Fibroblast of peridontal ligament (primary cell): ENCODE measurements at regions not wholly inside any gene's neighbourhood (a gene's known extent, or its start where the extent isn't known, plus 50 kb on each side); places are given as distances from the start of the nearest gene placed in this dataset.

ENCODE experiments used
- DNase-seq: peaks from one replicate; pipeline ENCODE4 v3.0.0-alpha.2; 2010; ENCODE audit errors: extremely low read depth

DNA sequence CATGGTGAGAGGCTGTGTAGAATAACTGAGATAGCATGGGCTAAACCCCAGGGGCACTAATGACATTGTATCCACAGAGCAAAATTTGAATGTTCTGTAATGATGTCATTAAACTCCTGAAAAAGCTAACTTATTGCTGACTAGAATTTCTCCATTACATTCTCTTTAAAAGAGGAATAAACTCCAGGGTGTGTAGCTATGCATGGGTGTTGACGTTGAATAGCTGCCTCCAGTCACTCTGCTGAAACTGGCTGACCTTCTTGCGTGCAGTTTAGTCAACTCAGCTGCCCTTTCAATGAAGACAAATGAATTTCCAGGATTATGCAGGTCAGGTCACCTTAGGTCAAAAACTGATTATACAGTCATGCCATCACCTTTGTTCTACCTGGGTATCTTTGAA, 617.5 kb upstream of the WWC1 start:
- DNase-seq: no peak

DNA sequence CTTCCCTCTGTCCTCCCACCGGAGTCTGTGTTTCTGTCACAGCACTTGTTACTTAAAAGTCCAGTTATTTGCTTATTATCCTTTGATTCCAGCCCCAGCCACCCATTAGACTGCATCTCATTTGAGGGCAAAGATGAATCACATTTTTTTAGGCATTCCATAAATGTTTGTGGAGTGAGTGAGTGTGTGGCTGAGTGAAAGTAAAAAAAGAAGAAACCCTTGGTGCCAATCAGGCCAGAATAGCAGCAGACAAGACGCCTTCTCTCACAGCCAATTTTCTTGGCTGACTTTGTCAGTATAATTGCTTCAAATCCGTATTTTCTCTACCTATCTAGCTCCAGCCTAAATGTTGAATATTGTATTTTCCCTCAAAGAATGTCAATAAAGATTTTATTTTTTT, 613.0 kb upstream of the WWC1 start:
- DNase-seq: no peak

DNA sequence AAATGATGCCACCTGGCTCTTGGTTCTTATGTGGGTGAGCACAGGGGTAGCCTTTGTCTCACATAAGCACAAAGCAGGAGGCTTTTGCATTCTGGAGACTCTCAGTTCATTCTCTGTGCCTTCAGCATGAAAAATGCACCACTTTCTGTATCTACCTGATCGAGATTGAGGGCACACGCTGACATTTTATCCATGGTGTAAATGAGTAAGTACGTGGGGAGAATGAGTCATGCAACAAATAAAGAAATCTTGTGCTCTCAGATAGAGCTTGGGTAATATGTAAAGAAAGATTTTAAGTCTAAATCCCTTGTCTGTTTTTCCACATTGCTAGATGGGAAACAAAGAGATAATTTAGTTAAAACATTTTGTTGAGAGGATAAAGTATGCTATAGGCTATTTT, 607.2 kb upstream of the WWC1 start:
- DNase-seq: no peak

DNA sequence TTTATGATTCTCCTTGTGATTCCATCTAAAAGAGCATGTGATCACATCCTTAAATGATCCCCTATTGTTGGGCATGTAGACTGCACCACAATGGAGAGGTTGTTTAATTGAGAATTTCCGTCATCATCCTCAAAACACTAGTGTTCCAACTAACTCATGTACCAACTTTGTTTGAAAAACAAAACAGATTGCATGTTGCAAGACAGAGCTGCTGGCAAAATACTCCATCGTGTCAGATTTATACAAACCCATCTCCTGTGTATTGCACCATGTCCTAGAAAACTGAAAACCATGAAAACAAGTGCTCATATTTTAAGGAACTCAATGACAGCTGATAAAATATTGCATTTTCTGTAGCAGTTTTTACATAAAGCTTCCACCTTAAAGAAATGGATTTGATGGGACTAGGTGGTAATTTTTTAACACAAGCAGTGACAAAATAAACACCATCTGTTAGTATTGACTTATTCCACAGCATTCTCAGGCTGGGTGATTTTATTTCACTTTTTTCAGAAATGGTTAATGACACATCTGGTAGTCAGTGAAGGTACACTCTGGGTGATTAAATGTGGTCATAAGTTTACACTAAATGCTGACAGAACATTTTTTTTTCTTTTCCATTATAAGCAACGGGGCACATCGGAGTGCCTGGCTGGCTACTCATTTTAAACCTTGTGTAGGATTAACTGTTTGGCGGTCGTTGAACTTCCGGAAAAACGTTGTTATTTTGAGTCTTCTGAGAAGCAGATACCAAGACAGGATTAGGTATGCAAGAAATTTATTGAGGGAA, 602.9 kb upstream of the WWC1 start:
- DNase-seq: peak; percentile 56

DNA sequence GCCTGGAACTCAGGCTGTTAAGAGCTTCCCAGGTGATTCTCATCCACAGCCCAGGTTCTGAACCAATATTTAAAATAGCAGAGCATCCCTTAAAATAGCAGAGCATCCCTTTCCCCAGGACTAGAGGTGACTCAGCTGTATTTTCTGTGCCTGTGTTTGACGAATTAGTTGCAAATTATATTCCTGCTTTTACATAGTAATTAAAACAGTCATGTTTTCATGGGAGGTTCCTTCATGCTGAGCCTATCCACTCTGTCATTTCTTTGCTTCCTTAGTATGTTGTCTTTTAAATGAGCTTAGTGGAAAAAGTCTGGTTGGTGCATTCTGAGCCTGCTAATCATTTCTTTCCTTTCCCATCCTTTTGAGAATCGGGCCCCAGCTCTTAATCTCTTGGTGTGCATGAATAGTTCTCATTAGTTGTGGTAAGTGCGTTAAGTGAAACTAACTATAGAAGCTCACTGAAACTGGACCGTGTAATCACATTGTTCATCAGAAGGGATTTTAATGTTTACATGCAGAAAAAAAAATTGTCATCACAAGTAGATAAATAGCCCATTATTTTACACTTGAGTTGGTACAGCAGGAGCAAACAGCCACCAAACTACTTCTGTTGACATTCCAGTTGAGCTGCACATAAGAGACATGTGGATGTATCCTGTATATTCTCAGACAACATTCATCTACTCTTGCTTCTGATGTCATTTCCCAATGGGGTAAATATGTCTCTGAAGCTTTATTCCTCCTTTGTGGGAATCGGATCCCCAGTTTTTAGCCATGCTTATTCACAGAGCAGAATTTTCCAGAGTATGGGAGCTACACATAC, 596.9 kb upstream of the WWC1 start:
- DNase-seq: no peak

DNA sequence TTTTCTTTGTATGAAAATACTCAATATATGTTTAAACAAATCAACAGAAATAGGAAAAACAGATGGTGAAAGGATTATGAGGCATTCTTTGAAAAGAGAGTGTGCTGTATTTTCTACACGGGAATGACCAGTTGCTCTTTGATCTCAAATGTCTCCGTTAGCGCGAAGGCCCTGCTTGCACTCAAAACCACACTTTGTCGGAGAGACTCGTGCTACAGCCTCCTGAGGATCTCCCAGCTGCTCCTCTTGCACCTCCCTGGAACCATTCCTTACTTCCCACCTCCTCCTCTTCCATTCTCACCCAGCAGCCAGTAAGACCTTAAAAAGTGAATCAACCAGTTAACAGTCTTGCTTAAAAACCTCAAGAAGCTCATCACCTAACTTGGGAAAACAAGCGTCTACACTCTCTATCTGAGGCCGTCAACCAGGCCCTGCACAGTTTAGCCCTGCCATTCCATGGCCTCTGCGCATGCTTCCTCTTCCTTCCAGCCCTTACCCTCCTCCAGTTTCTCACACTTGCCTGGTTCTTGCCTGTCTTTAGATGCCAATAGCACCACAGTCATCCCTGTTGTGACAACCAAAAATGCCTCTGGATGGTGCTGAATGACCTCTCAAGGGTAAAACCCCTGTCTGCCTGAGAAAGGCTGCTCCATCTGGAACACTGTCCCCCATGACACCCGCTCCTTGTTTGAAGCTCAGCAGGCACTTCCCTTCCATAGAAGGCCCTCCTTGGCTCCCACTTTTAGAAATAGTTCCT, 594.7 kb upstream of the WWC1 start:
- no peak for DNase-seq

DNA sequence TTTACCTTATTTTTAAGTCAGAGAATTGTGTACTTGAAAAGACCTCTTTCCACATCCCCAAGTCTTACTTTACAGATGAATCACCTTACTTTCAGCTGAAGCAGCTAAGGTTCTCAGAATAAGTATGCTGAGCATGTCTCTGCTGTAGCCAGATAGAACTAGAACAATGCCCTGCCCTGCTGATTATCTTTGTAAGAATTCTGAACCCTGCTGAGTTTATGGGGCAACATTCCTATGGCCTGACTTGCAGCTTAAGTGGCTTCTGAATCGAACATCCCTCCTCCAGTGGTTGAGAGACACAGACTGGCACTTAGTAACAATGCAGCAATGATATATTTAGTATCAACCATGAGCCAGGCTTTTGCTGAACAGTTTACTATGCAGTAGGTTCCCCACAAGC, 592.0 kb upstream of the WWC1 start:
- DNase-seq: peak; percentile 98

DNA sequence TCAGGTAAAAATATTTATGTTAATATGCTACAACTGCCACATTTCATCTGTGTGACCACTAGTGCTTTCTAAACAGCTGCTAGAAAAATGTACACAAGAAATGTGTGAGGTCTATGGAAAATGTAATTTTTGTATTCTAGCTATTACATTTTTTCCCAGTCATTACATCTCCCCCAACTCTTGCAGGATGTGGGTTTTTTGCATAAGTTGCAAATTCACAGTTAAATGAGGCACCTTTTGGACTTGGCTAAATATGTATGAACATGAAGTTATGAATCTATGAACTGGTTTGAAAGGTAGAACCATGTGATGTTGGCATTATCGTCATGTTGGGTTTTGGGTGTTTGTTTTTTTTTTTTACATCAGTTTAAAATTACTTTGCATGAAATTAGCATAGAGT, 590.4 kb upstream of the WWC1 start:
- DNase-seq: no peak

DNA sequence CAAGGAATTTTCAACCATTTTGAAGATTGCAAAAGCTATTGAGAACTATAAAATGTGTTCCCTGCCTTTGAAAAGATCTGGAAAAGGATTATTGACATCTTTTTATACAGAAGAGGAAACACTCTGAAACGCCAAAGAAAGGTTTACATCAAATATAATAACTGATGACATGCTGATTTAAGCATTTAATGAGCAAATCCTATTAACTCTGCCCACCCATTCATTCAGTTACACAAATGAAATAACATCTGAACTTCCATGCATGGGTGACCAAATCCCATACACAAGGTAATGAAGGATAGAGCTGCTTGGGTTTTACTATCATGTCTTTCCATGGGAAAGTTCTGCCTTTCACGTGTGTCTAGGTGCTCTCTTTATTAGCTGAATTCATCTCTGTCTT, 589.4 kb upstream of the WWC1 start:
- no peak for DNase-seq

DNA sequence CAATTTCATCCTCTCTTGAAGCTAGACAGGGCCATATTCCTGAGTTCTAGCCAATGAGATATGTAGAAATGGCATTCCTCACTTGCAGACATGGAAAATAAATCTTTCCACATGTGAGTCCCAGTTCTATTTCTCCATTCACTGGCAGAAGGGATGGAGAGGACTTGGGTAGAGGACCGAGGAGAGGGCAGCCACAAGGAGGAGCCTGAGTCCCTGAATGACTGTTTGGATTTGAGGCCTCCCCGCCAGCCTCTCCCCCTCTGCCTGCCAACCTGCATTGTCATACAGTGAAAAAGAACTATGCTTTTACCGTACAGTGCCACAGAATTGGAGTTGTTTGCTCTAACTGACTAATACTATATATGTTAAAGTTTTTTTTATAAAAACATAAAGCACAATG, 583.0 kb upstream of the WWC1 start:
- DNase-seq: no peak

DNA sequence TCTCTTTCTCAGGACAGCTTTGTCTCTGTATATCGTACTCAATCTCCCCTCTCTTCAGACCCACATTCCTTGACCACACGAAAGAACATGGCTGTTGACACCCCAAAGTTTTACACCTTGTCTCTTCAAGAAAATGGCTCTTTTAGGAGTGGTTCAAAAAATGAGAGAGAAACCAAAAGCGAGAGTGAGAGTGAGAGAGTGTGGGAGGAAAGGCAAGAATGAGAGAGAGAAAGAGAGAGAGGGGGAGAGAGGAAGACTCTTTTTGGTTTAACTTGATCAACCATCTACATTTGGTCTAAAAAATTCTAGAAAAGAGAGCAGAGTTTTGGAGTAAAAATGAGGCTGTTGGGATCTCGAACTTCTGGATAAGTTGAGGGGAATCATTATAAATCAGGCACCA, 581.8 kb upstream of the WWC1 start:
- no peak for DNase-seq

DNA sequence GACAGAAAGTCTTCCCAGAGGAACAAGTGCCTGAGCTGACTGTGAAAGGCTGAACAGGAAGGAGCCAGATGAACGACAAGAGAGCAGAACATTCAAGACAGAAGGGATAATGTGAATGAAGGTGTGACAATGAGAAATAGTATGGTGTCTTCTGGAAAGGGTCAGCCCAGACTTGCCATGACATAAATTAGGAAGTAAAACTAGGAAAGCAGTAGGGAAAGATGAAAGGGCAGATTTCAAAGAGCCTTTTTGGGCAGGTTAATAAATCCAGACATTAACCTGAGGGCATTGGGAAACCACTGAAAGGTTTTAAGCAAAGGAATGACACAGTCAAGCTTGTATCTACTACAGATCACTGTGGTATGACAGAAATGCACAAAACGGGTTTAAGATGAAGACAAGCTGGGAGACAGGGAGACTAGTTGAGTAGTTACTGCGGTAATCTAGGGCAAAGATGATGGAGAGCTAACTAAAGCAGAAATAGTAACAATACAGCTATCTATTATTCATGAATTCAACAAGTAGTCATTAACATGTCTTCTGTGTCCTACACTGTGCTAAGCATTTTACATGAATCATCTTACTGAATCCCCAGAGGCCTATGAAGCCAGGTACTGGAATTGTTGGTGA, 580.9 kb upstream of the WWC1 start:
- DNase-seq: no peak

DNA sequence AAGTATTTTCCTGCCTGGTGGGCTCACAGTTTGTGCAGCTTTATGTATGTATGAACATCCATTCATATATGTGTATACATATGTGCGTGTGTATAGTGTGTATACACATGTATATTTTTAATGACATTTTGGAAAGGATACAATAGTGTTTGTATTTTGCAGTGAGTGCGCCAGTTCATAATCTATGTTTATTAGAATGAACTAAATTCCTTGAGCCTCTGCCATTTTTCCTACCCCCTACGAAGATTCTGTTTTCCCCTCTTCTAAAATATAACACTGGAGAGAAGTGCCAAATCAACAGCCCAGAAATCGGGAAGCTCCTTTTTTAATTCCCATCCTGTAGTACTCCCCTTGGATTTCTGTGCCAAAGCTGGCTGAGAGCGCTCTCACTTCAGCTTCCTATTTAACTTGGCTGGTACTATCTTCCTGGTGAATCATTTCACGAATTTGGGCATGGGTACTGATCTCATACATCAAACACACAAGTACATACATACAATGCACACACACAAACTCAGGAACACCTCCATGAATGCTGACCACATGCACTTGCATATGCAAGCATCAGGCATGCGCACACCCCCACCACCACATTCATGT, 578.4 kb upstream of the WWC1 start:
- no peak for DNase-seq

DNA sequence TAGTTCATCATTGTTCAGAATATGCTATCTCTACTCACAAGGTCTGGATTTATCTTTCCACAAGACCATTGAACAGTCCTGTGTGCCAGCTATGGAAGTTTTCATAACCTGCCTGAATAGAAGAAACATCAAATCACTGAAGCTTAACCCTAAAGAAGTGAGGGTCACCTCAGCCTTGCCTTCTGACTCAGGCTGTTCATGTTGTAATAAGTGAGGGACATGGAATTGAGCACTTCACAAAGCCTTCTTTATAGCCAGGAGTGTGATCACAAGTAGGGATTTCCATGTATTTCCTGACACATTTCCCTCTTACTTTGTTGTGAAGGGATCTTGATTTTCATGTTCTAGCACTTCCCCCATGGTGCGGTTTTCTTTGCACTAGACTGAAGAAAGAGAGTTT, 577.5 kb upstream of the WWC1 start:
- DNase-seq: no peak

DNA sequence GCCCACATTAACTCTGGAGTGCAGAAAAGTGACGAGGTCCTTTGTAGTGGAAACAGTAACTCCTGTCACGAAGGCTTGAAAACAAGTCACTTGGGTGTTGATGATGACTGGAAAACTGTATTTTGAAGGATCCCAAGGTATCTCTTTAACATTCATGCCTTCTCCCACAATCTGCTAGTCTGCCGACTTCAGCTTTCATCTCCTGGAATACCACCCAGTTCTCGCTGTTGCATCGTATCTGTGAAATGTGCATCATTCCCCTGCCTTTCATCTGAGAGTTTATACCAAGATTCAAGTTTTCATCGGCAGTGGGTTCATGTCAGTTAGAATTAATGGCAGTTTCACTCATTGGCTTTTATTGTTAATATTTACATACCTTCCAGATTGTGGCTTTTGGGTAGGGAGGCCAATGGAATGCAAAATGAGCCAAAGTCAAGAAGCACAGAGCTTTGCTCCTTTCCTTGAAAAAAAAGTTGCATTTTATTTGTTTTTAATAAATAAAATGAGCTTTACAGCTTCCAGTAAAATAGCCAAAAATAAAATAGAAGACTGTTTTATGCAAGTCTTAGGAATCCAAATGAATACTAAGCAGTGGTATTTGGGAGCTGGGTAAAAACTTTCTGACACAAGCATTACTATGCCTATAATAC, 575.2 kb upstream of the WWC1 start:
- DNase-seq: peak; percentile 57

DNA sequence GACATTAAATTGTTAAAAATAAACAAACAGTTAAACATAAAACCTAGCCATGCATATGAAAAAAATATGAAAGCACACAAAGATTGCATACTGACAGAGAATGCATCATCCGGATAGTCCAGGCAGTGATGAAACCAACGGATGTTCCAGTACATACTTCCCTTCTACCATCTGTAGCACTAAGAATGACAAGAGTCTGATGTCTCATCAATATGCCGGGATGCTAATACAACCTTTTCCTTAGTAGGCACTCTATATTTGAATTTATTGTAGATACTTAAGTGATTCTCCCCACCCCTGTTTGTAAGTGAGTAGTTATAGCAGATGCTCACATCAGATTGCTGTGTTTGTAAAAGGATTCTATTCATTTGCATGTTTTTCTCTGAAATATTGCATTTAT, 571.2 kb upstream of the WWC1 start:
- DNase-seq: no peak

DNA sequence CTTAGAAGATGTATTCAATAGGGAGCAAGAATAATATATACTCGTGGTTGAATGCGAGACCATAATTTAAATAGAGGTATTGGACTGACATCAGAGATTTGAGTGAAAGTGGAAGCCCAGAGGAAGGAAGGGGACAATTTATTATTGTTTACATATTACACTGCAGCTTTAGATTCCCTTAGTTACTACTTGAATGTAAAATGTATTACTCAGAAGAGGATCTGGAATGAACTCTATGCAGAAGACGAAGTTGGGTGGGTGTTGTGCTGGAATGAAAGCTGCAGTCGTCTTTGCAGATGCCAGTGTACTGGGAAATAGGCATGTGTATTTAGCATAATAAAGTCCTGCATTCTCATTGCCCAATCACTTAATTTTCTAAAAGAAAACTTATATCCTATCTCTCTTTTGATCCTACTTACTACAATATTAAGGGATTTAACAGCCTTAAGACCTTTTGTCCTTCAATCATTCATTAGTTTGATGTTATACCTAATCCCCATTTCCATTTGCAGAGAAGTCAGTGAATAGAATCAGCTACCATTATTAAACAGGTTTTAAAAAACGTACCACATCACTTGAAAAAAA, 570.7 kb upstream of the WWC1 start:
- peak; percentile 57 for DNase-seq

DNA sequence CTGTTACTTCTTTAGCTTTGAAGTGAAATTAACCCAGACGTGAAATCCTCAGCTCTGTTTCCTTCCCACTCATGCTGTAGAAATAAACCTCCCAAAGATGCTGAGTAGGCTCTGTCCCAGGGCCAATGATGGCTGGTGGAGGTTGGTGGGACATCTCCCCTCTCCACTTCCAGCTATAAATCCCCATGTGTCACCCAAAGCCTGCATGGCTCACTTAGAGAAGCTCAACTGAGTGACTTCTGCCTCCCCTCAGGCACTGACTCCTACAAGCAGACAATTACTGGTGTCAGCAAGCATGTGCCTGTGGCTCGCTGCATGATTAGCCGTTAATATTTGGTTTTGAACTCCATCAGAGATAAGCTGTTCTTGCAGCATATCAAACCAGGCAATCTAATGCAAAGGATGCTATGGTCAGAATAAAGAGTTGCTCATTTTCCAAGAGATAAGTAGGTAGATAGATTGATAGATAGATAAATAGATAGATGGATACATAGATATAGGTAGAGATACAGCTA, 569.5 kb upstream of the WWC1 start:
- no peak for DNase-seq

DNA sequence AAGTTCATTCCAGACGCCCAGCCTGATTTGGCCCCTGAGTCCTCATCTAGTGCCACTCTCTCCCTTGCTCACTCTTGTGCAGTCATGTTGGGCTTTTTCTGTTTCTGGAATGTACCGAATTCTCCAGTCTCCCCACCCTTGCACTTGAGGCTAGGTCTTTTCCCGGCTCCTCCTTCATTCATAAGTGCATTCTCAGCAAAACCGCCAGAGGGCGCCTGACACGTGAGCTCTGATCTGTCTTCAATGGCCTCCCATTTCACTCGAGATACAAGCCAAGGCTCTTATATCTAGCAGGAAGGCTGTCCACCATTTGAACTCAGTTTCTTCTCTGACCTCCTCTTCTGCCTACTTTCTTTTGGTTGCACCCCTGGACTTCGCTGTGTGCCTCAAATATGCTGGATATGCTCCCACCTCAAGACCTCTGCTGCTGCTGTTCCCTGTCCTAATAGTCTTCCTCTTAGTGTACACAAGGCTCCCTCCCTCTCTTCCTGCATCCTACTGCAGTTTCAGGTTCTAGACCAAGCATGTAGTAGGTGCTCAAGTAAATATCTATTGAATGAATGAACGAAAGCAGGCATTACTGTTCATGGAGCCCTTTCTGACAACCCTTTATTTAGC, 568.1 kb upstream of the WWC1 start:
- peak; percentile 81 for DNase-seq

DNA sequence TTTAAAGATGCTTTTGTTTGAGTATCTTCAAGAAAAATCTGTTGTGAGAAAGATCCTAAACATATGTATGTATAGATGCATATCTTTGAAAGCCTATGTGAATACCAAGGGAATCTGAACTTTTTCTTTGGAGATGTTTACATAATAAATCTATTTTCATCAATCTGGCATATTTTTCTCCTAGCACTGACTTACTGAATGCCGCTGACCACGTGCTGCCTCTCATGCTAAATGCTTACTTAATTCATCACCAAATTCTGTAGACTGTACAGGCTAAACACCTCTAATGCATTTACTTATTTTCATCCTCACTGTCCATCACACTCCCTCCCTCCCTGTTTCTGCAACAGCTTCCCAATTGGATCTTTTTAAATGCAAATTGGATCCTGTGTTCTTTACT, 566.2 kb upstream of the WWC1 start:
- no peak for DNase-seq
